Prostate gland (tissue), 2 donors: ENCODE measurements at regions not wholly inside any gene's neighbourhood (a gene's known extent, or its start where the extent isn't known, plus 50 kb on each side); places are given as distances from the start of the nearest gene placed in this dataset.

Experiments used
- CTCF ChIP-seq, 4 experiments: fragments of 200-600 bp in 2 of 4; fragments of 450-650 bp in 2 of 4; sonication (generic) in 2 of 4; IDR thresholded peaks; 1 replicate in 3 of 4; 2 replicates in 1 of 4; pipeline ENCODE4 v1.5.1; 2016 to 2019; ENCODE audit warnings: antibody characterized with exemption in 4 of 4, mild to moderate bottlenecking in 2 of 4, moderate library complexity in 2 of 4
- POLR2A ChIP-seq: fragments of 450-650 bp; IDR thresholded peaks from one replicate; pipeline ENCODE4 v1.6.1; 2016; ENCODE audit warnings: antibody characterized with exemption, mild to moderate bottlenecking
- POLR2AphosphoS5 ChIP-seq: sonication (generic); formaldehyde crosslinking; IDR thresholded peaks from one replicate; pipeline ENCODE4 v1.6.1; 2017; ENCODE audit warnings: antibody characterized with exemption

- no peak for TF ChIP-seq CTCF (IDR thresholded peaks at IDR 0.05)
- no peak for TF ChIP-seq POLR2A
- TF ChIP-seq POLR2AphosphoS5 = no peak
These were observed 379.5 kb upstream of the TBL1XR1 start for GRCh38 chr3:177576746-177577145.
